ENCODE measurements at regions not wholly inside any gene's neighbourhood (a gene's known extent, or its start where the extent isn't known, plus 50 kb on each side); places are given as distances from the start of the nearest gene placed in this dataset.

DNA sequence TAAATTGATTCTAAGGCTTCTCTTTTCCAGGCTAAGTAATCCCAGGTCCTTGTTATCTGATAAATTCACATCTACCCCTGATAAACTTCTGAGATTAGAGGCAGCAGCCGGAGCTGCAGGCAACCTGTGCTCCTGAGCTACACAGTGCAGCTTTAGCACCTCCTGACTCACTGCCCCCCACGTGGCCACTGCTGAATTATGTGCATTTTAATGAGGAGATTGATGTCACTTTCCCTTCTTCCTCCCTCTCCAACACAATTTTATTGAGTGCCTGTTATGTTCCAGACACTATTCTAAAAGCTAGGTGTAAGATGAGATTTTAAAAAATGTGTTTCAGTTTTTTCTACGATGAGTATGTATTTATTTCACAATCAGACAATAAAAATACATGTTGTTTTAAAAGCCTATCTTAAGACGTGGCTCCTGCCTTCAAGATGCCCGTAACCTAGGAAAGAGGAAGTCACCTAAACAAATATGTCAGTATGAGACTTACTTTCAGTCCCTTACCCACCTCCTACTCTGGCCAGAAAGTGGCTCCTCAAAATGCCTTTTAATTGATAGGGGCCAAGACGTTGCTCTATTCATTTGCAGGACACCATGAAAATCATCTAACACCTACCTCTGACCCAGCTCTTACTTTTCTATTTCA, 161.5 kb upstream of the PFN2 start:
- peaks cover 3% of the 10 kb centered on the region for H3K4me1 Mint-ChIP-seq

DNA sequence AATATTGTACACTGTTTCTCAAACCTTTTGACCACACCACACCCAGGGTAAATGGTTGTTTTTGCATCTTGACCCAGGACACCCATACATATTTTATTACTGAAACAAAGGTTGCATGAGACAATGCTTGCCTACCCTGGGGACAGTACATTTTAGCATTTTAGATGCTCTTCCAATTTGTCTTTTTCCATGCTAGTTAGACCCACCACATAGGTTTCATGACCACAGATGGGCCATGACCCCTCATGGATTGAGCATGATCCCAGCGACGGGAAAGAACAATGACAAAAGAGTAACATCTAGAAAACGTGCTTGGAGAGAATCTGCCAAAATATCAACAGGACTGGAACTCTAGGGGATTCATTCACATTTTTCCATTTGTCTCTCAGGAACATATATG, 161.0 kb upstream of the PFN2 start:
- TF ChIP-seq, protein P1, sequence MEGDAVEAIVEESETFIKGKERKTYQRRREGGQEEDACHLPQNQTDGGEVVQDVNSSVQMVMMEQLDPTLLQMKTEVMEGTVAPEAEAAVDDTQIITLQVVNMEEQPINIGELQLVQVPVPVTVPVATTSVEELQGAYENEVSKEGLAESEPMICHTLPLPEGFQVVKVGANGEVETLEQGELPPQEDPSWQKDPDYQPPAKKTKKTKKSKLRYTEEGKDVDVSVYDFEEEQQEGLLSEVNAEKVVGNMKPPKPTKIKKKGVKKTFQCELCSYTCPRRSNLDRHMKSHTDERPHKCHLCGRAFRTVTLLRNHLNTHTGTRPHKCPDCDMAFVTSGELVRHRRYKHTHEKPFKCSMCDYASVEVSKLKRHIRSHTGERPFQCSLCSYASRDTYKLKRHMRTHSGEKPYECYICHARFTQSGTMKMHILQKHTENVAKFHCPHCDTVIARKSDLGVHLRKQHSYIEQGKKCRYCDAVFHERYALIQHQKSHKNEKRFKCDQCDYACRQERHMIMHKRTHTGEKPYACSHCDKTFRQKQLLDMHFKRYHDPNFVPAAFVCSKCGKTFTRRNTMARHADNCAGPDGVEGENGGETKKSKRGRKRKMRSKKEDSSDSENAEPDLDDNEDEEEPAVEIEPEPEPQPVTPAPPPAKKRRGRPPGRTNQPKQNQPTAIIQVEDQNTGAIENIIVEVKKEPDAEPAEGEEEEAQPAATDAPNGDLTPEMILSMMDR (IDR thresholded peaks at IDR 0.05): no peak
- Mint-ChIP-seq H3K36me3 (no peaks in the 10 kb centered on the region), H3K4me3 (no peak overlapping the region)

More for the DNA sequence above, 161.5 kb upstream of the PFN2 start:
- Mint-ChIP-seq H3K27ac (peak overlapping the region in 1 of 7 donors; percentile 51), H3K36me3 (no peaks in the 10 kb centered on the region), H3K4me3 (peak overlapping the region in 1 of 2 donors; percentile 77), H3K9me3 (peaks cover 0 to 5% (median 0%) of the 10 kb centered on the region in 7 donors), H3K27me3 (ENCODE audit: low read depth in 3 of 3) (peaks cover 1 to 2% (median 2%) of the 10 kb centered on the region in 3 donors)
- Histone ChIP-seq H3K36me3 (replicated peaks in 1 of 2; ENCODE audit: control insufficient read depth in 1 of 2, insufficient read depth in 2 of 2, low read length in 2 of 2) (no peaks in the 10 kb centered on the region), H4K20me1 (ENCODE audit: insufficient read depth, low read length) (no peaks in the 10 kb centered on the region), H2AFZ (ENCODE audit: insufficient read depth, low read depth, low read length, poor library complexity, severe bottlenecking) (no peak overlapping the region), H3K27ac (ENCODE audit: low read depth in 1 of 2, low read length in 2 of 2) (no peak overlapping the region), H3K27me3 (ENCODE audit: control insufficient read depth in 2 of 2, insufficient read depth in 2 of 2, low read length in 2 of 2) (no peaks in the 10 kb centered on the region), H3K9me3 (replicated peaks in 1 of 2; ENCODE audit: control insufficient read depth in 1 of 2, insufficient read depth in 1 of 2, low read length in 2 of 2) (no peaks in the 10 kb centered on the region), H3K4me2 (replicated peaks; ENCODE audit: extremely low read depth, low read length, poor library complexity, severe bottlenecking) (no peak overlapping the region), H3K4me3 (replicated peaks in 1 of 3; ENCODE audit: low read depth in 2 of 3, low read length in 3 of 3) (no peak overlapping the region), H3K9ac (ENCODE audit: insufficient read depth, low read length, poor library complexity, severe bottlenecking) (no peak overlapping the region), H3K79me2 (ENCODE audit: insufficient read depth, low read length) (no peaks in the 10 kb centered on the region), H3K4me1 (ENCODE audit: control insufficient read depth in 1 of 2, insufficient read depth in 2 of 2, low read length in 2 of 2) (no peaks in the 10 kb centered on the region)
- DNase-seq: peak in 1 of 3 donors; percentile 5
- intact Hi-C loops (cut with micrococcal nuclease): no loop called here
- TF ChIP-seq, protein P1 (IDR thresholded peaks at IDR 0.05): no peak
- 20% methylated on average over 1 of the region's 6 CpGs for WGBS (ENCODE audit: insufficient coverage)

More for the DNA sequence above, 161.0 kb upstream of the PFN2 start:
- Histone ChIP-seq H4K20me1 (ENCODE audit: insufficient read depth, low read length) (no peaks in the 10 kb centered on the region), H3K27ac (ENCODE audit: low read depth in 1 of 2, low read length in 2 of 2) (no peak overlapping the region), H2AFZ (ENCODE audit: insufficient read depth, low read depth, low read length, poor library complexity, severe bottlenecking) (no peak overlapping the region), H3K9ac (ENCODE audit: insufficient read depth, low read length, poor library complexity, severe bottlenecking) (no peak overlapping the region), H3K4me1 (ENCODE audit: control insufficient read depth in 1 of 2, insufficient read depth in 2 of 2, low read length in 2 of 2) (no peaks in the 10 kb centered on the region), H3K4me2 (replicated peaks; ENCODE audit: extremely low read depth, low read length, poor library complexity, severe bottlenecking) (no peak overlapping the region), H3K36me3 (replicated peaks in 1 of 2; ENCODE audit: control insufficient read depth in 1 of 2, insufficient read depth in 2 of 2, low read length in 2 of 2) (no peaks in the 10 kb centered on the region), H3K4me3 (replicated peaks in 1 of 3; ENCODE audit: low read depth in 2 of 3, low read length in 3 of 3) (no peak overlapping the region), H3K27me3 (ENCODE audit: control insufficient read depth in 2 of 2, insufficient read depth in 2 of 2, low read length in 2 of 2) (no peaks in the 10 kb centered on the region), H3K9me3 (replicated peaks in 1 of 2; ENCODE audit: control insufficient read depth in 1 of 2, insufficient read depth in 1 of 2, low read length in 2 of 2) (no peaks in the 10 kb centered on the region), H3K79me2 (ENCODE audit: insufficient read depth, low read length) (no peaks in the 10 kb centered on the region)
- no peak for DNase-seq
- intact Hi-C loops (cut with micrococcal nuclease): no loop called here
- peaks cover 3% of the 10 kb centered on the region for H3K4me1 Mint-ChIP-seq
- H3K27ac Mint-ChIP-seq: no peak overlapping the region
- peaks cover 2 to 4% (median 4%) of the 10 kb centered on the region in 3 donors for H3K27me3 Mint-ChIP-seq (ENCODE audit: low read depth in 3 of 3)
- peaks cover 0 to 7% (median 0%) of the 10 kb centered on the region in 7 donors for H3K9me3 Mint-ChIP-seq
- WGBS (ENCODE audit: insufficient coverage): 100% methylated on average over 2 of the region's 3 CpGs

Data from CD14-positive monocyte (primary cell).